HTR-8/SVneo (cell line): ENCODE measurements at regions not wholly inside any gene's neighbourhood (a gene's known extent, or its start where the extent isn't known, plus 50 kb on each side); places are given as distances from the start of the nearest gene placed in this dataset.
"Not testable (repeated sequence)": the region's sequence is repeated elsewhere in the genome, so short reads cannot be mapped to it uniquely, and the experiment has no call there.

ENCODE experiments used
- DNase-seq: peaks from one replicate; pipeline ENCODE4 v3.0.0; 2011; ENCODE audit warnings: low spot score, mixed read lengths; ENCODE audit not compliant: insufficient read length
- FAIRE-seq: peaks from 2 replicates; lab custom pipeline; 2011; peaks lifted over from hg19 to GRCh38; lab: Jason Lieb, UNC

GRCh38 chr1:166484871-166485270, 318.1 kb upstream of the FAM78B start:
- FAIRE-seq, result no peak
- no peak for DNase-seq

GRCh38 chr1:166485620-166486019, 318.8 kb upstream of the FAM78B start:
- DNase-seq (no peak), FAIRE-seq (no peak)

GRCh38 chr1:166488327-166488726, 321.5 kb upstream of the FAM78B start:
- no peak for DNase-seq
- FAIRE-seq, result no peak

GRCh38 chr1:166489356-166489669, 322.5 kb upstream of the FAM78B start:
- DNase-seq (no peak), FAIRE-seq (no peak)

GRCh38 chr1:166489670-166490436, 323.1 kb upstream of the FAM78B start:
- FAIRE-seq (no peak), DNase-seq (no peak)

- DNase-seq (no peak), FAIRE-seq (no peak)
These were observed 323.7 kb upstream of the FAM78B start for GRCh38 chr1:166490437-166490991.

GRCh38 chr1:166493765-166494164, 327.0 kb upstream of the FAM78B start:
- not testable (repeated sequence) for FAIRE-seq, DNase-seq

GRCh38 chr1:166507347-166507746, 331.9 kb upstream of the POGK start:
- no peak for FAIRE-seq
- no peak for DNase-seq

GRCh38 chr1:166511761-166512160, 327.5 kb upstream of the POGK start:
- DNase-seq (no peak), FAIRE-seq (no peak)

GRCh38 chr1:166514067-166514466, 325.2 kb upstream of the POGK start:
- DNase-seq (no peak), FAIRE-seq (no peak)

- FAIRE-seq, result no peak
- no peak for DNase-seq
These were observed 311.5 kb upstream of the POGK start for GRCh38 chr1:166527752-166528151.

GRCh38 chr1:166538646-166539045, 300.6 kb upstream of the POGK start:
- FAIRE-seq, result no peak
- DNase-seq, result no peak

- DNase-seq (no peak), FAIRE-seq (no peak)
These were observed 295.2 kb upstream of the POGK start for GRCh38 chr1:166544036-166544435.

- DNase-seq, result no peak
- FAIRE-seq, result no peak
These were observed 294.7 kb upstream of the POGK start for GRCh38 chr1:166544561-166544960.

GRCh38 chr1:166552706-166553105, 286.6 kb upstream of the POGK start:
- no peak for FAIRE-seq
- DNase-seq, result no peak

- FAIRE-seq, result no peak
- no peak for DNase-seq
These were observed 268.3 kb upstream of the POGK start for GRCh38 chr1:166570954-166571353.

- DNase-seq (no peak), FAIRE-seq (no peak)
These were observed 266.1 kb upstream of the POGK start for GRCh38 chr1:166573199-166573598.

GRCh38 chr1:166579557-166580501, 259.4 kb upstream of the POGK start:
- DNase-seq (no peak), FAIRE-seq (no peak)

- DNase-seq, result no peak
- FAIRE-seq, result no peak
These were observed 250.5 kb upstream of the POGK start for GRCh38 chr1:166588741-166589140.

- DNase-seq (no peak), FAIRE-seq (no peak)
These were observed 249.1 kb upstream of the POGK start for GRCh38 chr1:166590161-166590560.

GRCh38 chr1:166594646-166595045, 244.6 kb upstream of the POGK start:
- no peak for FAIRE-seq
- DNase-seq, result no peak
